CD14-positive monocyte (primary cell): ENCODE measurements at regions not wholly inside any gene's neighbourhood (a gene's known extent, or its start where the extent isn't known, plus 50 kb on each side); places are given as distances from the start of the nearest gene placed in this dataset.

Source experiments
- DNase-seq, 3 donors: peaks; one replicate each; pipeline ENCODE4 v3.0.0-alpha.2; 2011 to 2022
- H2AFZ ChIP-seq: 2 replicates; pipeline ENCODE4 v1.6.0; 2012; ENCODE audit warnings: mild to moderate bottlenecking, low read depth, low read length, inconsistent platforms; ENCODE audit not compliant: insufficient read depth, poor library complexity, severe bottlenecking
- H3K27ac ChIP-seq, 2 donors: 1 replicate in 1 of 2; 2 replicates in 1 of 2; pipeline ENCODE4 v1.5.1; 2012 to 2013; ENCODE audit warnings: low read length in 2 of 2, control low read depth in 1 of 2, inconsistent platforms in 1 of 2, low read depth in 1 of 2, mild to moderate bottlenecking in 1 of 2
- H3K27me3 ChIP-seq, 2 donors: one replicate each; pipeline versions ENCODE4 v1.6.0 to v1.6.1; 2011 to 2013; ENCODE audit warnings: low read length in 2 of 2; ENCODE audit not compliant: control insufficient read depth in 2 of 2, insufficient read depth in 2 of 2
- H3K36me3 ChIP-seq, 2 donors: replicated peaks in 1 of 2; 1 replicate in 1 of 2; 2 replicates in 1 of 2; pipeline versions ENCODE4 v1.5.1 to v1.6.1; 2012 to 2013; ENCODE audit warnings: low read length in 2 of 2, control low read depth in 1 of 2, inconsistent platforms in 1 of 2, mild to moderate bottlenecking in 1 of 2; ENCODE audit not compliant: insufficient read depth in 2 of 2, control insufficient read depth in 1 of 2
- H3K4me1 ChIP-seq, 2 donors: 1 replicate in 1 of 2; 2 replicates in 1 of 2; pipeline versions ENCODE4 v1.5.1 to v1.6.1; 2012 to 2013; ENCODE audit warnings: low read length in 2 of 2, control low read depth in 1 of 2, inconsistent platforms in 1 of 2, mild to moderate bottlenecking in 1 of 2, moderate library complexity in 1 of 2; ENCODE audit not compliant: insufficient read depth in 2 of 2, control insufficient read depth in 1 of 2
- H3K4me2 ChIP-seq: replicated peaks from 2 replicates; pipeline ENCODE3; 2012; ENCODE audit warnings: low read length, moderate library complexity, mild to moderate bottlenecking; ENCODE audit not compliant: poor library complexity, severe bottlenecking; ENCODE audit errors: extremely low read depth
- H3K4me3 ChIP-seq, 3 experiments: fragments of 200-600 bp in 1 of 3; sonication (generic) in 1 of 3; replicated peaks in 1 of 3; 1 replicate in 2 of 3; 2 replicates in 1 of 3; pipeline ENCODE4 v1.5.1; 2011 to 2013; ENCODE audit warnings: low read length in 3 of 3, mild to moderate bottlenecking in 3 of 3, control low read depth in 2 of 3, low read depth in 2 of 3, inconsistent platforms in 1 of 3, moderate library complexity in 1 of 3
- H3K79me2 ChIP-seq: 2 replicates; pipeline ENCODE4 v1.6.0; 2012; ENCODE audit warnings: mild to moderate bottlenecking, control low read depth, inconsistent platforms, low read length, moderate library complexity; ENCODE audit not compliant: insufficient read depth
- H3K9ac ChIP-seq: 2 replicates; pipeline ENCODE4 v1.6.0; 2017; ENCODE audit warnings: low read length, mild to moderate bottlenecking; ENCODE audit not compliant: insufficient read depth, poor library complexity, severe bottlenecking
- H3K9me3 ChIP-seq, 2 donors: replicated peaks in 1 of 2; 1 replicate in 1 of 2; 2 replicates in 1 of 2; pipeline versions ENCODE4 v1.5.1 to v1.6.1; 2012 to 2013; ENCODE audit warnings: low read length in 2 of 2, control low read depth in 1 of 2; ENCODE audit not compliant: control insufficient read depth in 1 of 2, insufficient read depth in 1 of 2
- H4K20me1 ChIP-seq: 2 replicates; pipeline ENCODE4 v1.6.0; 2012; ENCODE audit warnings: mild to moderate bottlenecking, low read length, control low read depth, moderate library complexity; ENCODE audit not compliant: insufficient read depth
- H3K27ac Mint-ChIP-seq, 7 donors: one replicate each; pipeline ENCODE4 v1.8.0; 2020; ENCODE audit warnings: mild to moderate bottlenecking in 7 of 7, mixed read lengths in 7 of 7, moderate library complexity in 6 of 7, inconsistent platforms in 2 of 7
- H3K27me3 Mint-ChIP-seq, 3 donors: one replicate each; pipeline ENCODE4 v1.8.0; 2021 to 2022; ENCODE audit warnings: low read depth in 3 of 3, mild to moderate bottlenecking in 3 of 3, mixed read lengths in 3 of 3, moderate library complexity in 3 of 3, inconsistent platforms in 1 of 3
- H3K36me3 Mint-ChIP-seq, 2 donors: one replicate each; pipeline ENCODE4 v1.8.0; 2020; ENCODE audit warnings: mixed read lengths in 2 of 2, inconsistent platforms in 1 of 2, mild to moderate bottlenecking in 1 of 2
- H3K4me1 Mint-ChIP-seq: one replicate; pipeline ENCODE4 v1.8.0; 2020; ENCODE audit warnings: mild to moderate bottlenecking, mixed read lengths
- H3K4me3 Mint-ChIP-seq, 2 donors: one replicate each; pipeline ENCODE4 v1.8.0; 2020; ENCODE audit warnings: mild to moderate bottlenecking in 2 of 2, mixed read lengths in 2 of 2, moderate library complexity in 1 of 2
- H3K9me3 Mint-ChIP-seq, 7 donors: one replicate each; pipeline ENCODE4 v1.8.0; 2020 to 2022; ENCODE audit warnings: mixed read lengths in 7 of 7, mild to moderate bottlenecking in 6 of 7, moderate library complexity in 6 of 7, inconsistent platforms in 2 of 7
- WGBS: methylation state at CpG from one replicate; pipeline ENCODE4 v1.1.5; 2013; ENCODE audit warnings: missing lambda C conversion rate; ENCODE audit not compliant: insufficient coverage; 5-methylcytosine and 5-hydroxymethylcytosine counted together
- intact Hi-C, 2 donors: fragments of 100-400 bp; cut with micrococcal nuclease; formaldehyde crosslinking; loops; one replicate each; pipeline versions ENCODE4 v1.15.0 to v1.15.1; 2023
- TF ChIP-seq, protein P1 (sequence below): fragments of 200-600 bp; IDR thresholded peaks from one replicate; pipeline ENCODE4 v1.8.0; 2022; ENCODE audit warnings: antibody characterized with exemption, mild to moderate bottlenecking

DNA sequence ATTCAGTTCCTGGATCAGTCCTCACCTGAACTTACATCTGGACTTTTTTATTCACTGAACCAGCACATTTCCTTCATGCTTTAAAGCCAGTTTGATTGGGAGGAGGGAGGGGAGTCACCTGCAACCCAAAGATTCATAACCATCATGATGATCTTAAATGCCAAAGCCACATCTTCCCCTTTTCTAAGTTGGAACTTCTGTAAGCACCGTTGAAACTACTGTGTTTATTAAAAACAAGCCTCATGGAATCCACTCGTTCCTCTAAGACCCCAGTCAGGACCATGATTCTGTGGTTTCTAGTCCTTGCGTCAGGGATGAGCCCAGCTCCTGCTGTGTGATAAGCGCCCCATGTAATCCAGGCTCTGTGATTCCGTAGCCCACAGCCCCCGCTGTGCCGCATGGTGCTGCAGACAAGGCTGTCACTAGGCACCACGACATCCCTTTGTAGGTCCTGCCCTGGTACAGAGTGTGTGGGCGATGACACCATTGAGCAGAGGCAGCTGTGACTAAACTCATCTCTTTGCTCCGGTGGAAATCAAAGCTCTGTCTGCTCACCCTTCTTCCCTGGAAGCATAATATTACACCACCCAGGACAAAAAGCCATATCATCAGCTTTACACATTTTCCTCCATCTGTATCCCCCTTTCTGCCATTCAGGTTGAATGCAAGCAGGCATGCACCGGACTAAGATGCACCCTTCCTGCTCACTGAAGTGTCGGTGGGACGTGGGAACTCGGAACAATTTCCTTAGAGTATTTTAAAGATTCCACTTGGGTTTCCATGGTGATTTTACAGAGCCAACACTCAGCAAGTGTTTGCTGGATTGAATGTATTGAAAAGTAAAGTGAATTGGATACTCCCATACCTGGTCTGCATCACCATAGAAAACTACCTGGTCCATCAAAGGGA is 132.0 kb upstream of the FSTL4 start:
- H3K27ac Mint-ChIP-seq = peak overlapping the region in 1 of 7 donors; percentile 11
- no peaks in the 10 kb centered on the region for H4K20me1 ChIP-seq
- no peaks in the 10 kb centered on the region for H3K4me1 ChIP-seq
- H3K4me2 ChIP-seq = no peak overlapping the region
- H3K36me3 ChIP-seq = no peaks in the 10 kb centered on the region
- no peaks in the 10 kb centered on the region for H3K79me2 ChIP-seq
- H2AFZ ChIP-seq = no peak overlapping the region
- H3K9me3 ChIP-seq = peaks cover 0 to 4% of the 10 kb centered on the region in 2 donors
- H3K27me3 Mint-ChIP-seq = peaks cover 0 to 3% (median 2%) of the 10 kb centered on the region in 3 donors
- H3K27me3 ChIP-seq = no peaks in the 10 kb centered on the region
- H3K9ac ChIP-seq = no peak overlapping the region
- no peaks in the 10 kb centered on the region for H3K4me1 Mint-ChIP-seq
- no peak for DNase-seq
- WGBS = 64% methylated on average over 14 of the region's 14 CpGs
- TF ChIP-seq, protein P1, sequence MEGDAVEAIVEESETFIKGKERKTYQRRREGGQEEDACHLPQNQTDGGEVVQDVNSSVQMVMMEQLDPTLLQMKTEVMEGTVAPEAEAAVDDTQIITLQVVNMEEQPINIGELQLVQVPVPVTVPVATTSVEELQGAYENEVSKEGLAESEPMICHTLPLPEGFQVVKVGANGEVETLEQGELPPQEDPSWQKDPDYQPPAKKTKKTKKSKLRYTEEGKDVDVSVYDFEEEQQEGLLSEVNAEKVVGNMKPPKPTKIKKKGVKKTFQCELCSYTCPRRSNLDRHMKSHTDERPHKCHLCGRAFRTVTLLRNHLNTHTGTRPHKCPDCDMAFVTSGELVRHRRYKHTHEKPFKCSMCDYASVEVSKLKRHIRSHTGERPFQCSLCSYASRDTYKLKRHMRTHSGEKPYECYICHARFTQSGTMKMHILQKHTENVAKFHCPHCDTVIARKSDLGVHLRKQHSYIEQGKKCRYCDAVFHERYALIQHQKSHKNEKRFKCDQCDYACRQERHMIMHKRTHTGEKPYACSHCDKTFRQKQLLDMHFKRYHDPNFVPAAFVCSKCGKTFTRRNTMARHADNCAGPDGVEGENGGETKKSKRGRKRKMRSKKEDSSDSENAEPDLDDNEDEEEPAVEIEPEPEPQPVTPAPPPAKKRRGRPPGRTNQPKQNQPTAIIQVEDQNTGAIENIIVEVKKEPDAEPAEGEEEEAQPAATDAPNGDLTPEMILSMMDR = no peak
- H3K4me3 ChIP-seq = no peak overlapping the region
- intact Hi-C loops = no loop called here
- H3K9me3 Mint-ChIP-seq = peaks cover 0 to 3% (median 0%) of the 10 kb centered on the region in 7 donors
- H3K36me3 Mint-ChIP-seq = no peaks in the 10 kb centered on the region
- no peak overlapping the region for H3K27ac ChIP-seq
- no peak overlapping the region for H3K4me3 Mint-ChIP-seq

DNA sequence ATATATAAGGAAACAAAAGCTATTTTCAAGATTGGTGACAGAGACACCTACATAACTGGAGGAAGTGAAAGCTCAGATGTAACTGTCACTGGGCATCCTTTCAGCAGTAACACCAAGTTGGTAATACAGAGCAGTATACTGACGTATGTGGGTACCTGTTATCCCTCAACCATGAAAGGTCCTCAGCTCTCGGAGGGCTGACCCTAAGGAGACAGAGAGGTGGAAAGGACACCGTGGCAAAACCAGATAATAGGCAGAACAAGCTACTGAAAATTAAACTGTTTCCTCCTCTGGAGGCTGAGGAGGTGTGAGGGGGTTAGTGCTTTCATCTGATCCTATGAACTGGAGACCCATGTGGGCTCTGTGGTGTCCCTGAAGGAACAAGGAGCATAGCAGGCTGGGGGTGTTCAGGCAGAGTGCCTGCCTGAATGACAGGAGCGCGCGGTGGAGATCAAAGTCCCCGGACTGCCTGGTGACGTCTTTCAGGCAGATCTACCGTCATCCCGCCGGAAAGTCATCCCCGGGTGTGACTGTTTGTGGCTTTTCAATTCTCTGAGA is 130.2 kb upstream of the FSTL4 start:
- no peaks in the 10 kb centered on the region for H3K36me3 ChIP-seq
- 95% methylated on average over 7 of the region's 12 CpGs for WGBS
- no peaks in the 10 kb centered on the region for H4K20me1 ChIP-seq
- no peak overlapping the region for H3K4me2 ChIP-seq
- H3K27ac ChIP-seq = no peak overlapping the region
- no peak overlapping the region for H3K4me3 ChIP-seq
- no peak for DNase-seq
- H3K9me3 ChIP-seq = peaks cover 0 to 4% of the 10 kb centered on the region in 2 donors
- Mint-ChIP-seq H3K4me3 (no peak overlapping the region), H3K27me3 (peaks cover 0 to 3% (median 0%) of the 10 kb centered on the region in 3 donors), H3K9me3 (peaks cover 0 to 3% (median 0%) of the 10 kb centered on the region in 7 donors), H3K36me3 (no peaks in the 10 kb centered on the region), H3K4me1 (no peaks in the 10 kb centered on the region), H3K27ac (no peak overlapping the region)
- no peaks in the 10 kb centered on the region for H3K79me2 ChIP-seq
- TF ChIP-seq, protein P1 = no peak
- no peak overlapping the region for H2AFZ ChIP-seq
- H3K9ac ChIP-seq = no peak overlapping the region
- intact Hi-C loops = no loop called here
- H3K27me3 ChIP-seq = no peaks in the 10 kb centered on the region
- H3K4me1 ChIP-seq = no peaks in the 10 kb centered on the region
